Uterus (tissue), 3 donors: ENCODE measurements at regions not wholly inside any gene's neighbourhood (a gene's known extent, or its start where the extent isn't known, plus 50 kb on each side); places are given as distances from the start of the nearest gene placed in this dataset.
"Not testable (repeated sequence)": the region's sequence is repeated elsewhere in the genome, so short reads cannot be mapped to it uniquely, and the experiment has no call there.

Source experiments
- DNase-seq, 2 donors: peaks; one replicate each; pipeline ENCODE4 v3.0.0-alpha.2; 2019 to 2020
- H3K27ac ChIP-seq, 2 donors: fragments of 200-600 bp; sonication (generic); 1 replicate in 1 of 2; 2 replicates in 1 of 2; pipeline ENCODE4 v1.5.1; 2016 to 2018
- H3K27me3 ChIP-seq, 2 donors: fragments of 200-600 bp; sonication (generic); one replicate each; pipeline ENCODE4 v1.5.1; 2018 to 2019; ENCODE audit warnings: control low read depth in 1 of 2
- H3K36me3 ChIP-seq, 2 donors: fragments of 200-600 bp; sonication (generic); one replicate each; pipeline ENCODE4 v1.5.1; 2019; ENCODE audit warnings: control low read depth in 1 of 2
- H3K4me1 ChIP-seq, 2 donors: fragments of 200-600 bp; sonication (generic); one replicate each; pipeline ENCODE4 v1.5.1; 2018 to 2019; ENCODE audit warnings: control low read depth in 1 of 2
- H3K4me3 ChIP-seq, 2 donors: fragments of 200-600 bp; sonication (generic); 1 replicate in 1 of 2; 2 replicates in 1 of 2; pipeline ENCODE4 v1.5.1; 2018 to 2019; ENCODE audit warnings: mild to moderate bottlenecking in 1 of 2
- H3K9me3 ChIP-seq, 2 donors: fragments of 200-600 bp; sonication (generic); one replicate each; pipeline ENCODE4 v1.5.1; 2019; ENCODE audit warnings: control low read depth in 1 of 2
- POLR2A ChIP-seq, 2 donors: fragments of 450-650 bp; IDR thresholded peaks; one replicate each; pipeline ENCODE4 v1.6.1; 2016; ENCODE audit warnings: antibody characterized with exemption in 2 of 2, mild to moderate bottlenecking in 1 of 2, moderate library complexity in 1 of 2
- intact Hi-C: fragments of 100-400 bp; cut with DNase I; formaldehyde crosslinking; loops from one replicate; pipeline ENCODE4 v1.15.1; 2023; ENCODE audit warnings: low total_unique reads
- TF ChIP-seq, protein P1 (sequence below), 4 experiments: fragments of 200-600 bp in 2 of 4; fragments of 450-650 bp in 2 of 4; sonication (generic) in 2 of 4; IDR thresholded peaks; one replicate each; pipeline ENCODE4 v1.5.1; 2016 to 2019; ENCODE audit warnings: antibody characterized with exemption in 4 of 4, mild to moderate bottlenecking in 2 of 4, moderate library complexity in 1 of 4
- donor health status: DM: yes; HTN: yes; CAD: no.

DNA sequence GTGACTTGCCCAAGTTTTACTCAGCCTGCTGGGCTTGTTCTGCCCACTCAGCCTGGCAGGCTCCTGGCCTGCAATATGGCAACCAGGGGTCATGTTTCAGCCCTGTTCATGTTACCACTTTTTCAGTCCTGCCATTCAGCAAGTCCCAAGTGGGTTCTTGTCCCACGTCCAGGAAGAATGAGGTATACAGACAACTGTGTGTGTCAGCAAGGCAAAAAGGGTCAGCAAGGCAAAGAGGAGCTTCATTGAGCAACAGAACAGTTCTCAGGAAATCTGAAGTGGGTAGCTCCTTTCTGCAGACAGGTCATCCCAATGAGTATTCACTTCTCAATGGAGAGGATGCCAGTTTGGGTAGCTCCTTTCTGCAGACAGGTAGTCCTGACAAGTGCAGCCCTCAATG is 1233.3 kb upstream of the B3GALT2 start:
- H3K9me3 ChIP-seq = no peaks in the 10 kb centered on the region
- H3K27ac ChIP-seq = no peak overlapping the region
- H3K4me1 ChIP-seq = no peaks in the 10 kb centered on the region
- DNase-seq = no peak
- intact Hi-C loops = no loop called here
- no peaks in the 10 kb centered on the region for H3K27me3 ChIP-seq
- no peak overlapping the region for H3K4me3 ChIP-seq
- TF ChIP-seq, protein P1, sequence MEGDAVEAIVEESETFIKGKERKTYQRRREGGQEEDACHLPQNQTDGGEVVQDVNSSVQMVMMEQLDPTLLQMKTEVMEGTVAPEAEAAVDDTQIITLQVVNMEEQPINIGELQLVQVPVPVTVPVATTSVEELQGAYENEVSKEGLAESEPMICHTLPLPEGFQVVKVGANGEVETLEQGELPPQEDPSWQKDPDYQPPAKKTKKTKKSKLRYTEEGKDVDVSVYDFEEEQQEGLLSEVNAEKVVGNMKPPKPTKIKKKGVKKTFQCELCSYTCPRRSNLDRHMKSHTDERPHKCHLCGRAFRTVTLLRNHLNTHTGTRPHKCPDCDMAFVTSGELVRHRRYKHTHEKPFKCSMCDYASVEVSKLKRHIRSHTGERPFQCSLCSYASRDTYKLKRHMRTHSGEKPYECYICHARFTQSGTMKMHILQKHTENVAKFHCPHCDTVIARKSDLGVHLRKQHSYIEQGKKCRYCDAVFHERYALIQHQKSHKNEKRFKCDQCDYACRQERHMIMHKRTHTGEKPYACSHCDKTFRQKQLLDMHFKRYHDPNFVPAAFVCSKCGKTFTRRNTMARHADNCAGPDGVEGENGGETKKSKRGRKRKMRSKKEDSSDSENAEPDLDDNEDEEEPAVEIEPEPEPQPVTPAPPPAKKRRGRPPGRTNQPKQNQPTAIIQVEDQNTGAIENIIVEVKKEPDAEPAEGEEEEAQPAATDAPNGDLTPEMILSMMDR (IDR thresholded peaks at IDR 0.05) = no peak
- no peak for TF ChIP-seq POLR2A (IDR thresholded peaks at IDR 0.05)
- H3K36me3 ChIP-seq = no peaks in the 10 kb centered on the region

DNA sequence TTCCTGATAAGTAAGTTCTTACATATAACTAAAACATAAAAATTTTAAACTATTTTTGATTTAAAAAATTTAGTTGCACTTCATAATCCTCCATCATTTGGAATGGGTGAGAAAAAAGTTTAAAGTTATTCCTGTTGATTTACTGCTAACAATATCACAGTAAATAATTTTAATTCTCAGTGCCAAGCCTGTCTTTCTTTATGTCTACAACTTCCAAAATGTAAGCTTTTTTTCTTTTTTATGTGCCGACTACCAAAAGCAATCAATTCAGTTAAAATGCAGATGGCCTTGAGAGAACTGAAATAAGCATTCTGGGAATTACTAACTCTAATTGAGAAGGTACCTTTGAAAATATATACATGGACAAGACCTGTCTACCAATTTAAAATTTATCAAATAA is 1224.3 kb upstream of the B3GALT2 start:
- no peaks in the 10 kb centered on the region for H3K4me1 ChIP-seq
- intact Hi-C loops = no loop called here
- H3K9me3 ChIP-seq = no peaks in the 10 kb centered on the region
- no peaks in the 10 kb centered on the region for H3K27me3 ChIP-seq
- no peak overlapping the region for H3K27ac ChIP-seq
- TF ChIP-seq, protein P1 (IDR thresholded peaks at IDR 0.05) = no peak
- TF ChIP-seq POLR2A (IDR thresholded peaks at IDR 0.05) = no peak
- no peak for DNase-seq
- H3K4me3 ChIP-seq = no peak overlapping the region
- H3K36me3 ChIP-seq = no peaks in the 10 kb centered on the region

DNA sequence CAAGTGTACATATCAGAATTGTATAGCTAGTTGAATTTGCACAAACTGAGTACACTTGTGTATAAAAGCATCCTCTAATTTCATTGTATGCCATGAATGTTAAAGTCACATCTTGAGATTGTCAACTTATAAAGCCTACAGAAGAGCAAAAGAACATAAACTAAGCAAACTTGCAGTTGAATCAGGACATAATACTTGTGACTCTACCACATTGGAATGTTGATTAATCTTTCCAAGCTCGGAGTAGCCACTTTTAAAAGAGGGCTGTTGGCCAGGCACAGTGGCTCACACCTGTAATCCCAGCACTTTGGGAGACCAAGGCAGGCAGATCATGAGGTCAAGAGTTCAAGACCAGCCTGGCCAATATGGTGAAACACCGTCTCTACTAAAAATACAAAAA is 1220.8 kb upstream of the B3GALT2 start:
- H3K4me1 ChIP-seq, H3K27me3 ChIP-seq, H3K36me3 ChIP-seq, H3K9me3 ChIP-seq, H3K27ac ChIP-seq, intact Hi-C loops, DNase-seq, H3K4me3 ChIP-seq: not testable (repeated sequence)

DNA sequence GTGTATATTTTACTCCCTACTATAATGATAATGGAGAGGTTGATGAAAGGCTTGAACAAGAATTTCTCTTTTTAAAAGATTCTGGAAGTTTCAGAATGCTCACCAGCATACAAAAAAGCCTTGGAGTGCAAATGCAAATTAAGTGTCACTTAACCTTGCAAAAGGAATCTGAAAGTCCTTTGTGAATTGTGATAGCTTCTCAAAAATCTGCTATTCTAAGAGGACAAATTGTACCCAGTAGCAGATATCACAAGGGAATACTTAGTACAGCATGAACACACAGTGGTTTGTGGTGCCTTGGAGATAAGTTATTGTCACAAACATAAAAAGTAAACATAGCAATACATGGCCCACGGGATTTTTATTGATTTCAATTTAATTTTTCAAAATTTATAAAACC is 1208.3 kb upstream of the B3GALT2 start:
- H3K27ac ChIP-seq = no peak overlapping the region
- no peaks in the 10 kb centered on the region for H3K36me3 ChIP-seq
- no peak for DNase-seq
- intact Hi-C loops = no loop called here
- no peak for TF ChIP-seq POLR2A (IDR thresholded peaks at IDR 0.05)
- TF ChIP-seq, protein P1 (IDR thresholded peaks at IDR 0.05) = no peak
- no peaks in the 10 kb centered on the region for H3K9me3 ChIP-seq
- no peak overlapping the region for H3K4me3 ChIP-seq
- no peaks in the 10 kb centered on the region for H3K27me3 ChIP-seq
- no peaks in the 10 kb centered on the region for H3K4me1 ChIP-seq

DNA sequence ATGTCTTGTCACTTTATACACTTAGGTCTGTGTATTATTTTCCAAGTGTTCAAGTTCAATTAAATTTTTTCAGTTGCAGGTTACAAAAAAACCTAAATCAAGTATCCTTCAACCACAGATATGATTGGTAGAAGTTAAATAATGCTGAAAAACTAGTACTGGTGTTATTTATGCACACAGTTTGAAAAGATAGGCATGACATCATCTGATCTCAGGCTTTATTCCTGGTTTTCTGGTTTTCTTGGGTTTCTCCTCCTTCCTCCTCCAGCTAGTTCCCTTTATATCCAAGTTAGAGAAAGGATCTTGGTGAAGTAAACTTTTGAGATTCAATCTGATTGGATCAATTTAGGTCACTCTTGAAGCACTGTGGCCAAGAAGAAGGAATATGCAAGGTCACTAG is 1201.1 kb upstream of the B3GALT2 start:
- H3K4me1 ChIP-seq = no peaks in the 10 kb centered on the region

DNA sequence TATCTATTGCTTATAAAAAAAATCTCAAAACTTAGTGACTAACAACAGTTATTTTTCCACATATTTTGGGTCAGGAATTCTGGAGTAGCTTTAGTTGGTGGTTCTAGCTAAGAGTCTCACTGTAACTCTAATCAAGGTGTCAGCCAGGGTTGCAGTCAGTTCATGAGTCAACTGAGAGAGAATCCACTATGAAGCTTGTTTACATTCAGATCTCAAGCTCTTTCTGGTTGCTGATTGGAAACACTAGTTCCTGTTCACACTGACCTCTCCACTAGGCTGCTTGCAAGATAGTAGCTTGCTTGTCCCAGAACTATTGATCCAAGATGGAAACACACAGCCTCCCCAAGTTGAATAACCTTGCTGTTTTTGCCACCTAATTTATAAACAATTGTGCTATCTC is 1192.1 kb upstream of the B3GALT2 start:
- intact Hi-C loops = no loop called here
- Histone ChIP-seq H3K4me1 (no peaks in the 10 kb centered on the region), H3K4me3 (no peak overlapping the region), H3K36me3 (no peaks in the 10 kb centered on the region), H3K27me3 (no peaks in the 10 kb centered on the region), H3K9me3 (no peaks in the 10 kb centered on the region), H3K27ac (no peak overlapping the region)
- no peak for DNase-seq
- TF ChIP-seq POLR2A (IDR thresholded peaks at IDR 0.05) = no peak
- TF ChIP-seq, protein P1 (IDR thresholded peaks at IDR 0.05) = no peak

More for the DNA sequence above, 1201.1 kb upstream of the B3GALT2 start:
- DNase-seq = no peak
- Histone ChIP-seq H3K4me3 (no peak overlapping the region), H3K27me3 (no peaks in the 10 kb centered on the region), H3K27ac (no peak overlapping the region), H3K36me3 (no peaks in the 10 kb centered on the region), H3K9me3 (no peaks in the 10 kb centered on the region)
- no peak for TF ChIP-seq POLR2A (IDR thresholded peaks at IDR 0.05)
- TF ChIP-seq, protein P1 (IDR thresholded peaks at IDR 0.05) = no peak
- intact Hi-C loops = no loop called here
